GM23338 (cell line): ENCODE measurements at regions not wholly inside any gene's neighbourhood (a gene's known extent, or its start where the extent isn't known, plus 50 kb on each side); places are given as distances from the start of the nearest gene placed in this dataset.

ENCODE experiments used
- ATAC-seq: fragments of 200-7000 bp; cut with Tn5 transposase; 3 replicates; pipeline ENCODE4 v1.9.1; 2020
- DNase-seq: peaks from one replicate; pipeline ENCODE4 v3.0.0-alpha.2; 2015; ENCODE audit warnings: low spot score
- H2AFZ ChIP-seq: fragments of 200-600 bp; sonication (generic); 2 replicates; pipeline ENCODE4 v1.8.0; 2016; ENCODE audit warnings: antibody characterized with exemption, mild to moderate bottlenecking, moderate library complexity
- H3F3A ChIP-seq: fragments of 200-600 bp; sonication (generic); replicated peaks from 2 replicates; pipeline ENCODE4 v1.8.0; 2017; ENCODE audit warnings: antibody characterized with exemption, mixed run types, low read depth
- H3K27ac ChIP-seq: fragments of 200-600 bp; sonication (generic); 2 replicates; pipeline ENCODE4 v1.6.1; 2016; ENCODE audit warnings: low read depth
- H3K27me3 ChIP-seq: fragments of 200-600 bp; sonication (generic); 2 replicates; pipeline ENCODE4 v1.8.0; 2016; ENCODE audit warnings: mild to moderate bottlenecking, mixed run types, moderate library complexity; ENCODE audit not compliant: insufficient read depth
- H3K36me3 ChIP-seq: fragments of 200-600 bp; sonication (generic); 2 replicates; pipeline ENCODE4 v1.8.0; 2016; ENCODE audit warnings: mild to moderate bottlenecking; ENCODE audit not compliant: insufficient read depth
- H3K4me1 ChIP-seq: fragments of 200-600 bp; sonication (generic); 2 replicates; pipeline ENCODE4 v1.8.0; 2016; ENCODE audit warnings: mild to moderate bottlenecking, moderate library complexity; ENCODE audit not compliant: insufficient read depth
- H3K4me2 ChIP-seq: fragments of 200-600 bp; sonication (generic); 2 replicates; pipeline ENCODE4 v1.7.1; 2017; ENCODE audit warnings: mixed run types
- H3K4me3 ChIP-seq: fragments of 200-600 bp; sonication (generic); 2 replicates; pipeline ENCODE4 v1.6.1; 2016; ENCODE audit warnings: mixed run types
- H3K79me2 ChIP-seq: fragments of 200-600 bp; sonication (generic); replicated peaks from 2 replicates; pipeline ENCODE4 v1.8.0; 2017; ENCODE audit warnings: mild to moderate bottlenecking; ENCODE audit not compliant: insufficient read depth
- H3K9me2 ChIP-seq: fragments of 200-600 bp; sonication (generic); 2 replicates; pipeline ENCODE4 v1.8.0; 2017; ENCODE audit not compliant: insufficient read depth
- H4K20me1 ChIP-seq: fragments of 200-600 bp; sonication (generic); replicated peaks from 2 replicates; pipeline ENCODE4 v1.8.0; 2017; ENCODE audit warnings: mild to moderate bottlenecking; ENCODE audit not compliant: insufficient read depth
- H3K27ac Mint-ChIP-seq: 2 replicates; pipeline ENCODE4 v1.8.0; 2020; ENCODE audit warnings: inconsistent platforms, mild to moderate bottlenecking, moderate library complexity, mixed read lengths
- H3K27me3 Mint-ChIP-seq: 3 replicates; pipeline ENCODE4 v1.8.0; 2022; ENCODE audit warnings: low read depth, mild to moderate bottlenecking, moderate library complexity, mixed read lengths, inconsistent platforms; ENCODE audit not compliant: insufficient read depth, poor library complexity
- H3K36me3 Mint-ChIP-seq: 3 replicates; pipeline ENCODE4 v1.8.0; 2021; ENCODE audit warnings: low read depth, mild to moderate bottlenecking, inconsistent platforms, moderate library complexity, mixed read lengths
- H3K4me1 Mint-ChIP-seq: 3 replicates; pipeline ENCODE4 v1.8.0; 2020; ENCODE audit warnings: mild to moderate bottlenecking, inconsistent platforms, mixed read lengths
- H3K4me3 Mint-ChIP-seq: 3 replicates; pipeline ENCODE4 v1.8.0; 2021; ENCODE audit warnings: moderate library complexity, mild to moderate bottlenecking, inconsistent platforms, mixed read lengths
- H3K9me3 Mint-ChIP-seq: 3 replicates; pipeline ENCODE4 v1.8.0; 2020; ENCODE audit warnings: moderate library complexity, mild to moderate bottlenecking, inconsistent platforms, mixed read lengths
- CREB1 ChIP-seq: fragments of 250-450 bp; sonication (Bioruptor Pico); IDR thresholded peaks from 2 replicates; pipeline ENCODE4 v1.5.0; 2020; ENCODE audit warnings: low read depth, mild to moderate bottlenecking, moderate library complexity
- CTCF ChIP-seq, 2 experiments: fragments of 200-600 bp in 1 of 2; sonication (generic) in 1 of 2; conservative IDR thresholded peaks; 2 replicates each; pipeline versions ENCODE4 v1.5.1 to v1.6.1; 2016 to 2017; ENCODE audit warnings: antibody characterized with exemption in 2 of 2, low read depth in 2 of 2, mild to moderate bottlenecking in 2 of 2, moderate library complexity in 1 of 2
- ETS1 ChIP-seq: IDR thresholded peaks from 2 replicates; pipeline ENCODE4 v1.6.1; 2016; ENCODE audit warnings: antibody characterized with exemption
- EZH2 ChIP-seq: fragments of 200-600 bp; sonication (generic); IDR thresholded peaks from one replicate; pipeline ENCODE4 v1.8.0; 2017; ENCODE audit warnings: antibody characterized with exemption, mild to moderate bottlenecking, low read depth; ENCODE audit not compliant: unreplicated experiment
- EZH2phosphoT487 ChIP-seq: fragments of 200-600 bp; sonication (generic); IDR thresholded peaks from one replicate; pipeline ENCODE4 v1.8.1; 2018; ENCODE audit warnings: antibody characterized with exemption; ENCODE audit not compliant: unreplicated experiment
- JUNB ChIP-seq: IDR thresholded peaks from one replicate; pipeline ENCODE4 v1.6.1; 2016; ENCODE audit warnings: antibody characterized with exemption; ENCODE audit not compliant: unreplicated experiment
- NANOG ChIP-seq: IDR thresholded peaks from 2 replicates; pipeline ENCODE4 v1.6.1; 2016; ENCODE audit warnings: antibody characterized with exemption, borderline replicate concordance
- POLR2AphosphoS5 ChIP-seq: IDR thresholded peaks from 2 replicates; pipeline ENCODE4 v1.6.1; 2016; ENCODE audit warnings: antibody characterized with exemption, low read depth
- REST ChIP-seq: IDR thresholded peaks from one replicate; pipeline ENCODE4 v1.6.1; 2018; ENCODE audit warnings: antibody characterized with exemption; ENCODE audit not compliant: unreplicated experiment
- STAT1 ChIP-seq: IDR thresholded peaks from one replicate; pipeline ENCODE4 v1.6.1; 2016; ENCODE audit warnings: antibody characterized with exemption; ENCODE audit not compliant: unreplicated experiment
- ZNF114 ChIP-seq: fragments of 250-450 bp; sonication (Bioruptor Pico); IDR thresholded peaks from 2 replicates; pipeline ENCODE4 v1.5.0; 2020; ENCODE audit warnings: mild to moderate bottlenecking, moderate library complexity
- ZNF331 ChIP-seq: fragments of 250-450 bp; sonication (Bioruptor Pico); IDR thresholded peaks from 2 replicates; pipeline ENCODE4 v1.5.0; 2020; ENCODE audit warnings: low read depth, mild to moderate bottlenecking, moderate library complexity
- ZNF462 ChIP-seq: fragments of 250-450 bp; sonication (Bioruptor Pico); IDR thresholded peaks from 2 replicates; pipeline ENCODE4 v1.5.0; 2020; ENCODE audit warnings: mild to moderate bottlenecking, moderate library complexity

GRCh38 chr19:27744926-27745768, 1467.8 kb downstream of the UQCRFS1 start:
- H3K27me3 ChIP-seq = peaks cover 40% of the 10 kb centered on the region
- no peak overlapping the region for H3K4me3 Mint-ChIP-seq
- TF ChIP-seq ZNF331 (CRISPR knock-in tag) (no peak), REST (no peak), NANOG (no peak), JUNB (no peak), POLR2AphosphoS5 (no peak), CREB1 (CRISPR knock-in tag) (no peak), EZH2 (no peak), ZNF114 (CRISPR knock-in tag) (no peak), EZH2phosphoT487 (no peak), ZNF462 (CRISPR knock-in tag) (no peak), ETS1 (no peak), STAT1 (no peak), CTCF (conservative IDR thresholded peaks at IDR 0.05; ENCODE audit: low read depth in 2 of 2) (no peak)

More at GRCh38 chr19:27744926-27745768, 1467.8 kb downstream of the UQCRFS1 start:
- Histone ChIP-seq H3F3A (no peaks in the 10 kb centered on the region), H3K79me2 (no peaks in the 10 kb centered on the region), H2AFZ (no peak overlapping the region), H3K4me2 (no peak overlapping the region), H3K27ac (no peak overlapping the region), H3K4me3 (no peak overlapping the region), H3K4me1 (peaks cover 8% of the 10 kb centered on the region; the same call in 1 of the 2 replicates), H3K9me2 (no peaks in the 10 kb centered on the region), H4K20me1 (peaks cover 16% of the 10 kb centered on the region), H3K36me3 (no peaks in the 10 kb centered on the region)
- no peak for DNase-seq
- peaks cover 9% of the 10 kb centered on the region for H3K4me1 Mint-ChIP-seq
- H3K27ac Mint-ChIP-seq = no peak overlapping the region
- peaks cover 16% of the 10 kb centered on the region for H3K36me3 Mint-ChIP-seq
- H3K27me3 Mint-ChIP-seq = peaks cover 39% of the 10 kb centered on the region
- peaks cover 16% of the 10 kb centered on the region for H3K9me3 Mint-ChIP-seq
- ATAC-seq = no peak
